ENCODE measurements at regions not wholly inside any gene's neighbourhood (a gene's known extent, or its start where the extent isn't known, plus 50 kb on each side); places are given as distances from the start of the nearest gene placed in this dataset.

DNA sequence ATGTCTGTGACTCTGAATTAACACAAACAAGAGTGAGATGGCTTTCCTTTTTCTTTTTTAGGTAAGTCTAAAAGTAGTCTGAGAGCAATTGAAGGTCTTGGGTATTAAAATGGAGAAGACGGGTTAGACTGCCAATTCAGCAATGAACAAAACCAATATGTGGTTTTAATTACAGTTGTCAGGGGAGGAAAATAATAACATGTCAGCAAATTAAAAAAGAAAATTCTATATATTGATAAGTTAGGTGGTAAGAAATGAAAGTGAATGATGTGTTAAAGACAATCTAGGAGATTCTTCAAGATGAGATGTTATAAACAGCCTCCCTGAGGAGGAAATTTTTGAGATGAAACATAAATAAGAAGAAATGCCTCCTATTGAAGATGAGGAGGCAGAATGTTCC, 150.6 kb upstream of the HSF2 start (continued):
- TF ChIP-seq, protein P1, sequence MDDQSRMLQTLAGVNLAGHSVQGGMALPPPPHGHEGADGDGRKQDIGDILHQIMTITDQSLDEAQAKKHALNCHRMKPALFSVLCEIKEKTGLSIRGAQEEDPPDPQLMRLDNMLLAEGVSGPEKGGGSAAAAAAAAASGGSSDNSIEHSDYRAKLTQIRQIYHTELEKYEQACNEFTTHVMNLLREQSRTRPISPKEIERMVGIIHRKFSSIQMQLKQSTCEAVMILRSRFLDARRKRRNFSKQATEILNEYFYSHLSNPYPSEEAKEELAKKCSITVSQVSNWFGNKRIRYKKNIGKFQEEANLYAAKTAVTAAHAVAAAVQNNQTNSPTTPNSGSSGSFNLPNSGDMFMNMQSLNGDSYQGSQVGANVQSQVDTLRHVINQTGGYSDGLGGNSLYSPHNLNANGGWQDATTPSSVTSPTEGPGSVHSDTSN (IDR thresholded peaks at IDR 0.05; ENCODE audit: insufficient replicate concordance, low read depth, low read length) = no peak
- no peak for TF ChIP-seq ZNF24 (IDR thresholded peaks at IDR 0.05)
- TF ChIP-seq, protein P2, sequence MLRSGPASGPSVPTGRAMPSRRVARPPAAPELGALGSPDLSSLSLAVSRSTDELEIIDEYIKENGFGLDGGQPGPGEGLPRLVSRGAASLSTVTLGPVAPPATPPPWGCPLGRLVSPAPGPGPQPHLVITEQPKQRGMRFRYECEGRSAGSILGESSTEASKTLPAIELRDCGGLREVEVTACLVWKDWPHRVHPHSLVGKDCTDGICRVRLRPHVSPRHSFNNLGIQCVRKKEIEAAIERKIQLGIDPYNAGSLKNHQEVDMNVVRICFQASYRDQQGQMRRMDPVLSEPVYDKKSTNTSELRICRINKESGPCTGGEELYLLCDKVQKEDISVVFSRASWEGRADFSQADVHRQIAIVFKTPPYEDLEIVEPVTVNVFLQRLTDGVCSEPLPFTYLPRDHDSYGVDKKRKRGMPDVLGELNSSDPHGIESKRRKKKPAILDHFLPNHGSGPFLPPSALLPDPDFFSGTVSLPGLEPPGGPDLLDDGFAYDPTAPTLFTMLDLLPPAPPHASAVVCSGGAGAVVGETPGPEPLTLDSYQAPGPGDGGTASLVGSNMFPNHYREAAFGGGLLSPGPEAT (IDR thresholded peaks at IDR 0.05; ENCODE audit: low read depth) = no peak

DNA sequence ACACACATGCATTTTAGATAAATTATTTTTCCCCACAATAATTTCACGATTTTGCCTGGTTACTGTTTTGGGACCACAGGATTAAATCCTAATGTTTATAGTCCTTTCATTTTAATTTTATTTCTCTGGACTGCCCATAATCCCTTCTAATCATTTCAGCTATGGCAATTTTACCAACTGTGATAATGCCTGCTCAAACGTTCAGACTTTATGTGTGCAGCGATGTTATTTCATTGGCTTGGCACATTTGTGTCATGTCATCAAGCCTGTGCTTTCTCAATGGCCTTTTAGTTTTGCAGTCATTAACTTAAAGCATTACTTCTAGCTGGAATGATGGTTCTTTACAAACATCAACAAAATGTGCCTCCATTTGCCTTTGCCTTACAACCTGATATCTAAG, 140.6 kb upstream of the HSF2 start:
- no peaks in the 10 kb centered on the region for H3K27me3 ChIP-seq (replicated peaks in 1 of 2; ENCODE audit: control insufficient read depth in 2 of 2, insufficient read depth in 2 of 2, low read length in 1 of 2)
- 25% methylated on average over 3 of the region's 3 CpGs for WGBS (ENCODE audit: insufficient coverage, insufficient replicate concordance, low lambda C conversion rate, missing lambda C conversion rate)
- intact Hi-C loops (cut with micrococcal nuclease; ENCODE audit: unreplicated experiment) (no loop called here), in situ Hi-C loops (cut with MboI) (no loop called here)
- no peak for DNase-seq (ENCODE audit: low read depth, low spot score)
- FAIRE-seq = no peak
- no peak overlapping the region for H2AFZ ChIP-seq (ENCODE audit: control insufficient read depth, low read depth, low read length)
- TF ChIP-seq CEBPB (IDR thresholded peaks at IDR 0.05; ENCODE audit: borderline replicate concordance in 1 of 2, low read depth in 2 of 2, low read length in 2 of 2) (no peak), STAT3 (IDR thresholded peaks at IDR 0.05; ENCODE audit: low read depth, low read length) (no peak), ZNF207 (IDR thresholded peaks at IDR 0.05; ENCODE audit: borderline replicate concordance) (no peak), NFYB (IDR thresholded peaks at IDR 0.05; ENCODE audit: insufficient read depth, low read depth, low read length) (no peak), ZBED1 (IDR thresholded peaks at IDR 0.05; ENCODE audit: borderline replicate concordance) (no peak), ASH2L (IDR thresholded peaks at IDR 0.05; ENCODE audit: borderline replicate concordance, low read depth) (no peak), POU2F2 (IDR thresholded peaks at IDR 0.05; ENCODE audit: borderline replicate concordance, low read depth, low read length) (no peak), FOXM1 (IDR thresholded peaks at IDR 0.05; ENCODE audit: low read depth, low read length) (no peak)
- CTCF ChIA-PET = no interaction called here
- no peaks in the 10 kb centered on the region for H4K20me1 ChIP-seq (ENCODE audit: control insufficient read depth, insufficient read depth)
- H3K4me3 ChIP-seq = no peak overlapping the region
- H3K9ac ChIP-seq (ENCODE audit: control insufficient read depth, insufficient read depth, low read length) = no peak overlapping the region
- SMC1A ChIA-PET (ENCODE audit: uncharacterized antibody, unreplicated experiment) = interaction anchor here (1.2 kb wide), 1 partner anchor 14 kb away, joined by 3 read pairs; no protein-coding TSS in a partner anchor
- H3K79me2 ChIP-seq (ENCODE audit: control insufficient read depth, insufficient read depth, low read length) = no peaks in the 10 kb centered on the region
- no TSS peak for BruUV-seq (replicated peaks)
- no peaks in the 10 kb centered on the region for H3K4me1 ChIP-seq (ENCODE audit: control insufficient read depth, insufficient read depth, low read length)
- POLR2A ChIA-PET = no interaction called here
- H3K27ac ChIP-seq (ENCODE audit: control insufficient read depth, insufficient read depth) = no peak overlapping the region
- ATAC-seq = no peak
- H3K9me3 ChIP-seq (replicated peaks; ENCODE audit: control insufficient read depth, insufficient read depth, low read length) = no peaks in the 10 kb centered on the region
- H3K4me2 ChIP-seq (ENCODE audit: control insufficient read depth, insufficient read depth) = no peak overlapping the region
- RAD21 ChIA-PET (ENCODE audit: unreplicated experiment) = no interaction called here
- no peaks in the 10 kb centered on the region for H3K36me3 ChIP-seq (ENCODE audit: control insufficient read depth in 2 of 2, insufficient read depth in 2 of 2, low read length in 1 of 2)

Measured in GM12878 (cell line).